GM06990 (cell line): ENCODE measurements at regions not wholly inside any gene's neighbourhood (a gene's known extent, or its start where the extent isn't known, plus 50 kb on each side); places are given as distances from the start of the nearest gene placed in this dataset.

ENCODE experiments used
- DNase-seq: peaks from one replicate; pipeline ENCODE4 v3.0.0-alpha.2; 2011; ENCODE audit not compliant: insufficient read length; ENCODE audit errors: extremely low read depth
- H3K27me3 ChIP-seq: replicated peaks from 2 replicates; pipeline ENCODE4 v1.6.0; 2011; ENCODE audit warnings: low read length; ENCODE audit not compliant: control insufficient read depth, insufficient read depth
- H3K36me3 ChIP-seq: 2 replicates; pipeline ENCODE4 v1.5.1; 2011; ENCODE audit warnings: low read length; ENCODE audit not compliant: control insufficient read depth, insufficient read depth
- H3K4me3 ChIP-seq: replicated peaks from 2 replicates; pipeline ENCODE4 v1.5.1; 2011; ENCODE audit warnings: low read depth, mild to moderate bottlenecking, control low read depth, low read length
- TF ChIP-seq, protein P1 (sequence below): IDR thresholded peaks from 2 replicates; pipeline ENCODE4 v1.5.1; 2011; ENCODE audit warnings: low read length, control low read depth, mild to moderate bottlenecking, inconsistent platforms; ENCODE audit not compliant: insufficient read depth, poor library complexity, severe bottlenecking

DNA sequence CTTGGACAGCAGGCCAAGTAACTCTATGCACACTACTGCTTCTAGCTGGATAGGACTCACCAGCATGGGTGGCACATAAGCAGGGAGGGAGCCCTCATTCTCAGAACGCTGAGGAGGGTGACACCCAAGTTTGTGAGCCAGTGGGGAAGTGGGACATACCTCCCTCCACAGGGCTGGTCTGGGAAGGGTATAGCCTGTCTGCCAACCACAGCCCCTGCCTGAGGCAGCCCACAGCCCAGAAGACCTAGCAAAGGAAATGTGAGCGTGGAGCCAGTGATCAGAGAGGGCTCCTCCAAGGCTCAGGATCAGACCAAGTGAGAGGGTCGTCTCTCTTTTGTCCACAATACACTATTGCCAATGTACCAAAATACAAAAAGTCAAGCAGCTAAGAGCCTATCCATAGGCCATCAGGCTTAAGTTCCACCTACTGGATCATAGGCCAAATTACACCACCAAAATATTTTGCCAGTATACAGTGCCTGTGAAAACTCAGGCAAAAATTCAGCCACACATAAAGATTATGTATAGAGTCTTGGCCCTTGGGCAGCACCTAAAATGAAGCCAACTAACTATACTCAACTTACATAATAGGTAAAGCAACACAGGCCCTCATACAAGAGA is 1203.1 kb downstream of the PCDH18 start:
- Histone ChIP-seq H3K4me3 (no peak overlapping the region), H3K27me3 (no peaks in the 10 kb centered on the region), H3K36me3 (no peaks in the 10 kb centered on the region)
- no peak for DNase-seq
- TF ChIP-seq, protein P1, sequence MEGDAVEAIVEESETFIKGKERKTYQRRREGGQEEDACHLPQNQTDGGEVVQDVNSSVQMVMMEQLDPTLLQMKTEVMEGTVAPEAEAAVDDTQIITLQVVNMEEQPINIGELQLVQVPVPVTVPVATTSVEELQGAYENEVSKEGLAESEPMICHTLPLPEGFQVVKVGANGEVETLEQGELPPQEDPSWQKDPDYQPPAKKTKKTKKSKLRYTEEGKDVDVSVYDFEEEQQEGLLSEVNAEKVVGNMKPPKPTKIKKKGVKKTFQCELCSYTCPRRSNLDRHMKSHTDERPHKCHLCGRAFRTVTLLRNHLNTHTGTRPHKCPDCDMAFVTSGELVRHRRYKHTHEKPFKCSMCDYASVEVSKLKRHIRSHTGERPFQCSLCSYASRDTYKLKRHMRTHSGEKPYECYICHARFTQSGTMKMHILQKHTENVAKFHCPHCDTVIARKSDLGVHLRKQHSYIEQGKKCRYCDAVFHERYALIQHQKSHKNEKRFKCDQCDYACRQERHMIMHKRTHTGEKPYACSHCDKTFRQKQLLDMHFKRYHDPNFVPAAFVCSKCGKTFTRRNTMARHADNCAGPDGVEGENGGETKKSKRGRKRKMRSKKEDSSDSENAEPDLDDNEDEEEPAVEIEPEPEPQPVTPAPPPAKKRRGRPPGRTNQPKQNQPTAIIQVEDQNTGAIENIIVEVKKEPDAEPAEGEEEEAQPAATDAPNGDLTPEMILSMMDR, result no peak

DNA sequence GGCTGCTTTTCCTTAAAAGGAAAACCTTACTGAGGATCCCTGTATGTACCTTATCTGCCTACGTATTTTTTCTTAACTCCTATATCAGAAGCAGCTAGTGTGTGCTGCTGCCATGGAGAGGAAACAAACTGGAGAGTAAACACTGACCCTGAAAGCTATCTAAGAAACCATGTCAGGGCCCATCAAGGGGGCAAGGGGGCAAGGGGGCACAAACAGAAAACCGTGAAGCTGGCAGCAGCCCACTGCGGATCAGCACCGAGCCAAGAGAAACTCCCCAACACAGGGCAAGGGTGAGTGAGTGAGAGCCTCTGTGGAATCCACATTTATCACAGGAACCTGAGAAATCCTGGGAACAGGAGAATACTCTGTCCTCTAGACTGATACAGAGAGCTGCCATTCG is 1204.2 kb downstream of the PCDH18 start:
- Histone ChIP-seq H3K27me3 (no peaks in the 10 kb centered on the region), H3K36me3 (no peaks in the 10 kb centered on the region), H3K4me3 (no peak overlapping the region)
- DNase-seq, result no peak
- TF ChIP-seq, protein P1, result no peak

DNA sequence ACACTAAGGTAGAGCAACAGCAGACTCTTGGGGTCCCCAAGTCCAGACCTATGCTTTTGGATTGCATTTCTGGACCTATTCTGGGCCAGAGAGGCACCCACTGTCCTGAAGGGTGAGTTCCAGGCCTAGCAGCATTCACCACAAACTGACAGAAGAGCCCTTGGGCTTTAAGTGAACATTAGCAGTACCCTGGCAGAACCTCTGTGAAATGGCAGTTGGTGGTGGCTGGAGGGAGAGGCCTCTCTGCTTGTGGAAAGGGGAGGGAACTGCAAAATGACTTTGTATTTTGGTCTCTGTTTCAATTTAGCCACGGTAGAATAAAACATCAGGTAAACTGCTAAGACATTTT is 1211.9 kb downstream of the PCDH18 start:
- TF ChIP-seq, protein P1, result no peak
- Histone ChIP-seq H3K27me3 (no peaks in the 10 kb centered on the region), H3K36me3 (no peaks in the 10 kb centered on the region), H3K4me3 (no peak overlapping the region)
- no peak for DNase-seq

DNA sequence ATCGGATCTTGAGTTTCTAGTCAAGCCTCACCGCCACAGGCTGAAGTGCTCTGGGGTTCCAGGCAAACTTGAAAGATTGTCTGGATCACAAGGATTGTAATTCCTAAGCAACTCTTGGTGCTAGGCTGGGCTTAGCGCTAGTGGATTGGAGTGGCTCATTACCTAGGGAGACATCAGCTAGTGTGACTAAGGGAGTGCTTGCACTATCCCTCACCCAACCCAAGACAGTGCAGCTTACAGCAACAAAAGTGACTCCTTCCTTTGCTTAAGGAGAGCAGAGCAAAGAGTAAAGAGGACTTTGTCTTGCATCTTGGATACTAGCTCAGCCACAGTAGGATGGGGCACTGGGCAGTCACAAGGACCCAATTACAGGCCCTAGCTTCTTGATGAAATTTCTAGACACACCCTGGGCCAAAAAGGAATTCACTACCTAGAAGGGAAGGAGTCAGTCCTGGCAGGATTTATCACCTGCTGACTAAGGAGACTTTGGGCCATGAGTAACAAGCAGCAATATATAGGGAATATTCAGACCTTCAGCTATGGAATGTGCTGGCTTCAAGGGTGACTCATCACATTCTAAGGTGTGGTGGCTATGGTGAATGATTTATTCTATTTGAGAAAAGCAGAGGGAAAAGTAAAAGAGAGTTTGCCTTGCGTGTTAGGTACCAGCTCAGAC is 1212.4 kb downstream of the PCDH18 start:
- TF ChIP-seq, protein P1, result no peak
- Histone ChIP-seq H3K36me3 (no peaks in the 10 kb centered on the region), H3K27me3 (no peaks in the 10 kb centered on the region), H3K4me3 (no peak overlapping the region)
- no peak for DNase-seq

DNA sequence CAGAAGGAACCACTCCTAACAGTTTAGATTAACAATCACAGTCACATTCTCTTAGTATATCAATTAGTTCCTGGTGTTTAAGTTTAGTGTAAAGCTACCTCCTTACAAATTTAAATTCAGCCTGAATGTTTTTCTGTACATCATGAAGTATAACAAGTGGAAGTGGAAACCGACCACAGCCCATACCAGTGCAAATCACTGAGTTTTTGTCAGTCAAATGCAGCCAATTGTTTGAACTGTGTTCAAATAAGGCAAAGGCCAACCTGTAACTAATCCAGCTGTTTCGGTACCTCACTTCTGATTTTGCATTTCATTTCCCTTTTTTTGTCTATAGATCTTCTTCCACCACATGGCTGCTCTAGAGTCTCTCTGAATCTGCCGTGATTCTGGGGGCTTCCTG is 1215.3 kb downstream of the PCDH18 start:
- Histone ChIP-seq H3K36me3 (no peaks in the 10 kb centered on the region), H3K4me3 (no peak overlapping the region), H3K27me3 (no peaks in the 10 kb centered on the region)
- no peak for DNase-seq
- TF ChIP-seq, protein P1, result no peak

DNA sequence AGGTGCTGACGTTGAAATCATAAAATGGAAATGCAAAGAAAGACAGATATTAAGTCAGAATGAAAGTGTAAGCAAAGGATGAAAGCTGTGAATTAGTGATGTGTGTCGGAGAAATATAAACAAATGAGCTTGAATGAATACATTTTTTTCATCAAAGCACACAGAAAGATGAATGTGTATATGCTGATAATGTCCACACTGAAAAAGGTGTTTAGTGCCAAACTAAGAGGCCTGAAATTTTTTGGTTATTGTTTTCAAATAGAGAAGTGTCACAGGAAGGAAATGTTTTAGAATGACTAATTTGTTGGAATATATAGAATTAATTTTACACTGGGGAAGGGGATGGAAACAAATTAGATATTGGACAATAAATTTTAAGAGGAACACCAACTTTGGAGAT is 1217.6 kb downstream of the PCDH18 start:
- TF ChIP-seq, protein P1, result no peak
- no peak for DNase-seq
- H3K27me3 ChIP-seq, result no peaks in the 10 kb centered on the region
- no peaks in the 10 kb centered on the region for H3K36me3 ChIP-seq
- H3K4me3 ChIP-seq, result no peak overlapping the region
